DMS 273 (cell line): ENCODE measurements at regions not wholly inside any gene's neighbourhood (a gene's known extent, or its start where the extent isn't known, plus 50 kb on each side); places are given as distances from the start of the nearest gene placed in this dataset.

Experiments
- DNase-seq: peaks from one replicate; lab custom pipeline; 2025; ENCODE audit not compliant: unreplicated experiment; lab: John Stamatoyannopoulos, UW

DNA sequence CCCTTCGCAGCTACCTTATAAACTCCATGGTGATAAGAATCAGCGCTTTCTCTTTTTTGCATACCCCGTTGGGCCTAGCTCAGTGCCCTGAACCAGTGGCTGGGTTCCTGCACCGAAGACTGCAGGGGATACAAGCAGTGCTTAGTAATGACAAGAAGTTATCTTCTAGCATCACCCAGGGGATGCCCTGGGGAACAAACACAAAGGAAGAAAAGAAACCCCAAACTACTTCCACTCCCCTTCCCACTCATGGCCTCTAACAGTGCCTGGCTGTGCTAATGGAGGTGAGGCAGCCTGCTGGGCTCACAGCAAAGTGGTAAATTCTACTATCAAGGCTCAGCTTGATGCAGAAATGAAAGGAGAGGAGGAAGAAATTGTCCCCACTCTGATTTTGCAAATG, 314.7 kb downstream of the TXNL1 start:
- no peak for DNase-seq

DNA sequence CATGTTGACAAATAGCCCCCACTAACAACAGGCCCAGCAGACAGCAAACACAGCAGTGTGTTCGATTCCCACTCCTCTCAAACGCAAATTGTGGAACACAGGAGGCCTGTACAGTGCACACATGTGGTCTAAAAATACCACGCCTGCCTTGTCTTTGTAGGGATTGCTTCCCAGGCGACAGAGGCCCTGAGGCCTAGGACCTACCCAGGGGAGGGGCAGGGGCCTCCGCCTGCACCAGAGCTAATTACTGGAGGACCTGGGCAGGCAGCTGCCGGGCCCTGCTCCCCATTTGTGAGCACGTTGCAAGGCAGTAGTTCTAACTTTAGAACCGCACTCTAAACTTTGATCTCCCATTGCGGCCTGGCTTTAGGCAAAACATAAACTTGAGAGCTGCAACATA, 316.0 kb downstream of the TXNL1 start:
- no peak for DNase-seq

DNA sequence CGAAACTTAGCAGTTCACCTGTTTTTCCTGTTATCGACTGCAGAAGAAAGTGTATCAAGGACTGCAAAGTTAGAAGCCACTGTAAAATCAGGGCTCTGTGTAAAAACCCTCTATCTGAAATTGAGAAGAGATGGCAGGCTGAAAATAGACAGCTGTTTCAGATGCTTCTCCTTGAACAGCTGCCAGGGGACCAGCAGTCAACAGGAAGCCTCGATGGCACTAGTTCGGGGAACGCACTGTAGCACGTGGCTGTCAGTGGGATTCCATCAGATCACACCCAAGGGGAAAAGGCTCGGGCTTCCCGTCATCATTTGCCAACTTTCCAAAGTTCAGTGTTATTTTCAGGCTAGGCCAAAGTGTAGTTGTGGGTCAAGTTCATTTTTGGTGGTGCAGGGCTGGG, 316.9 kb downstream of the TXNL1 start:
- DNase-seq: no peak

DNA sequence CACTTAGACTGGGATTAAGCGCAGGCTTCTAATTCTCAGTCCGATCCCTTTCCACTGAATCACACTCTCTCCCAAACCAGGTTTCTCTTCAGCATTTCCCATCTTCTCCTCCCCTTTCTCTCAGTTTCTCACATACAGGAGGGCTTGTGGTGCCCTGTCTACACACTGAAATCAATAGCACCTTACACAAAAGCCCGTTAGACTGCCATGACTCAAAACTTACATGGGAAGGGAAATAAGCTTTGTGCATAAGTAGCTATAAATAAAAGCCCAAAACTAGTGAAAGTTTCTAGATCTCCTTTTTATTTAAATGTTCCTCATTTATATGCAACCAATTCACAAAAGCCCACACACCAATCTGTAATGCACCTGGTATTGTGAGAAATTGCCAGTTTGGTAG, 318.4 kb downstream of the TXNL1 start:
- DNase-seq: no peak

DNA sequence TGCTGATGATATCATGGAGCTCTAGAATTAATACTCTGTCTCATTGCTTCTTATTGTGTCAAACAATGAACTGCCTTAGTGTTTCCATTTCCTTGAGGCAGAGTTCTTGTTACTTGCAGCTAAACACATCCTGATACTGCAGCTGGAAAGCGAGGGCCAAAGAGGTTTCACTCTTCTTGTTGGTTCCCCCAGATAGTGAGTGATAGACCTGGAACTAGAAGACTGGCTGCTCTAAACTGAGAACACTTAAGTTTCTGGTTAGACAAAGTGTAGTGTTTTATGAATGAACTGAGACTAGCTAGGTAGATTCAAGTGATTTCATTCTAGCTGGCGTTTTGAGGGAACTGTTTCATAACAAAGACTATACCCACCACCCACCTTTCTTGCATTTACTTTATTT, 321.7 kb downstream of the TXNL1 start:
- DNase-seq: no peak

DNA sequence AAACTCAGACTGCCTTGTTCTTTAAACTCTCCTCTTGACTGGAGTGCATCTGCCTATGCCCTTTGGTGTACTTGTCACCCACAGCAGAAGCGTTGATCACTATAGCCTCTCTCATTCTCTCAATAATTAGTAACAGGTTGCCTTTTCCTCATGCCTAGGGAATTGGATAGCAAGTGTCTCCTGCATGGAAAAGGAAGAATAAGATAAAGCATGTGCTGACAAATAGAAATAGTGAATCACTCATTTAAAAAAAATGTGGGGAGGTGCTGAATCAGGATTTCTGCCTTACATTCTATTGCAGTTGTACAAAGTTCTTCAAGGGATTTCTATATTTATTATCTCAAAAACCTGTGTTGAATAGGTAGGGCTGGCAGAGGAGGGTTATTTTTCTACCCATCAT, 323.0 kb downstream of the TXNL1 start:
- no peak for DNase-seq

DNA sequence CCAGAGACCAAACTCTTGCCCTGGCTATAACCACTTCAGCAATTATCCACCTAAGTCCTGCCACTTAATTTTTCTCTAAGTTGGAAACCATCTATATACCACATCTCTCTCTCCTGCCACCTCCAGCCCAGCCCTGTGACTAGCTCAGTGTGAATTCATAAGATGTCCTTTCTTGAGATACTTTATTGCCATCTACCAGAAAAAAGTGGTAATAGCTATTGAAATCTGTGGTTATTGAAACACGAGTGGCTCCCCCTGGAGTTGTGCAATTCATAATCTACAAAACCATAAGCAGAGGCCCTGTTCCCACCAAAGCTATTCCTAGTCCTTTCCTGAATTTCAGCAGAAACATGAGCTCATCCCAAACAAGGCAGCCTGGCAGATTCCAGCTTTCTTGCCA, 324.0 kb downstream of the TXNL1 start:
- peak; percentile 9 for DNase-seq

DNA sequence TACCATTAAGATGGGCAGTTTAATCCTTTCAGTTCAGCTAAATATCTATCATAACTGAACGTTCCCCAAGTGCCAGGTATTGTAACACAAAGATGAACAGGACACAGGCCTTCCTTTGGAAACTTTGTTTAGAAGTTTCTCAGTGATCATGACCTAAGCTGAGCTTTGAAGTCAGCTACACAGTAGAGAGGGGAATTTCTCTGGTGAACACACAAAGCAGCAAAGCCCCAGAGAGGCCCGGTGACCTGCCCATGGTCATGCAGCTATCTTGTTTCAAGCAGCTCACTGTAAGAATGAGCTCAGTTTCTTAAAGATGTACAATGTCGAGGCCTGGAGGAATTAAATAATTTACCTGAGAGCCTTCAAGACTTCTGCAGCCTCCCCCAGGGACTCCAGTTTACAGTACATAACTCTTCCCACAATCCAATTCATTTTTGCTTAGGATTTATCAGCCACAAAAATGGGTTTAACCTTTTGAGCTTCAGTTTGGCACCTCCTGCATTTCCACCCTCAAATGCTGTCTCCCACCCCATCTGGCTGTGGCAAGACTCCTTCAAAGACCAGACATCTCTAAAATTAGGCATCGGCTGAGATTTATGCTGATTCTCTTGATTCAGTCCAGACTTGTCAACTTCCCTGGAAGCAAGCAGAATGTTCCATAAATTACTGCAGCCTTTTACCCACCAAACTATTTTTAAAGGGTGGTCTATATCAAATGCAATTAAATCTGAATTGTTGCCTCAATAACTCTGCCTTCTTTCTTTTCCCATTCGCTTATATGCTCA, 325.6 kb downstream of the TXNL1 start:
- no peak for DNase-seq

DNA sequence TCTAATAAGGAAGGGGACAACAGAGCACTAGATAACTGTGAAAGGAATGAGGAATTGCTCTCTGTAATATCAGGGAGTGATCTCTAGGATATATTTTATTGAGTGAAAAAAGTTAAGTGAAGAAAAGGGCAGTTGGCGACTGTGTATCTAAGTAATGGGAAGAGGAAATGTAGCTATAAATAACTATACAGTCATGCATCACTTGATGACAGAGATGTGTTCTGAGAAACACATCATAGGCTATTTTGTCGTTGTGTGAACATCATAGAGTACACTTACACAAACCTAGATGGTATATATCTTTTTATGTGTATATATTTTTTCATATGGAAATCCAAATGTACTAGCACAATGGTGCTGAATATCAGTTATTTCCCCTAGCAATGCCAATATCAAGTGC, 329.3 kb downstream of the TXNL1 start:
- DNase-seq: no peak

DNA sequence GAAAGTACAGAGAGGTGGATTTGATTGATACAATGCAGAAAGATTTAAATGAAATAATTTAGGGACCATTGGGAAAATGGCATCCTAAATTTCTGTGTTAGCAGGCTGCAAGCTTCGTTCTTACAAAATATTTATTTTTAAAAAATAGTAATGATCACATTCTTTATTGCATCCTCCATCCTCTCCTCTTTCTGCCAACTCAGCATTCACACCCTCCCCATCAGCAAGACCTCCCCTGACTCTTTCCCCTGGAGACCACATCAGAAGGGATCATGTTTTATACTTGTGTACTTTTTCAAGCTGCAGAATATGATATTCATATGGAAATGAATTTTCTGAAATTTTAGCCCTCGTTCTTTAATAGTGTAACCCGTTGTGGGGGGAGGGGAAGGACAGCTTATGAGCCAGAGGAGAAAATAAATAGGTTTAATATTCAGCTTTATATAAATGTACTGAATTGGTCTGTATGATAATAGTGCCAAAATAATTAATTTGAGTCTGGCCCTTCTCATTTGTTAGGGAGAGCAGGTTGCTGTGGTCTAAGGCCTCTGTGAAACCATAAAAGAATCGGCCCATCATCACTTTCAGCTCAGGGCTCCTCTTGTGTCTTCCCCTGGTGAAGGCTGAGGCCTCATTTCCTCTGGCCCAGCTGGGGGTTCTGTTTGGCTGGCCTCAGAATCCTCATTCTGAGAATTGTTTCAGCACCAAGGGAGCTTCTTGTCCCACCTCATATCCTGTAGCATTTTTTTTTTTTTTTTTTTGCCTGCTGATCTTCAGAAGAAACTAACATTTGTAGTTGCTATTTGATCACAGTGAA, 330.8 kb downstream of the TXNL1 start:
- DNase-seq: no peak

DNA sequence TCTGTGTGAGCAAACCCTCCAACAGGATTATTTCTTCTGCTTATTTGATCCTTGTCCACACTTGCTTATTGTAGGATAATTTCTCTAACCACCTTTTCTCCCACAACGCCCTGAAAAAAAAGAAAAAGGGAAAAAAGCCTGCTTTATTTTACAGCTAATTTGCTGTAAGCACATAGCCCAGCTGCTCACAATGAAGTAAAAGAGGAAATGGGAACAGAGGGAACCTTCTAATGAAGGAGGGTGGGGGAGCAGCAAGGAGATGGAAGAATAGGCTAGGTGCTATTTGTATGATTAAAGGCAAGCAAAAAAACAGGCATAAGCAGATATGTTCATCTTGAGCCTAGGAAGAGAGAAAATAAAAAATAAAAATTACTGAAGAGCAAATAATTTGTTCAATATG, 331.6 kb downstream of the TXNL1 start:
- no peak for DNase-seq

DNA sequence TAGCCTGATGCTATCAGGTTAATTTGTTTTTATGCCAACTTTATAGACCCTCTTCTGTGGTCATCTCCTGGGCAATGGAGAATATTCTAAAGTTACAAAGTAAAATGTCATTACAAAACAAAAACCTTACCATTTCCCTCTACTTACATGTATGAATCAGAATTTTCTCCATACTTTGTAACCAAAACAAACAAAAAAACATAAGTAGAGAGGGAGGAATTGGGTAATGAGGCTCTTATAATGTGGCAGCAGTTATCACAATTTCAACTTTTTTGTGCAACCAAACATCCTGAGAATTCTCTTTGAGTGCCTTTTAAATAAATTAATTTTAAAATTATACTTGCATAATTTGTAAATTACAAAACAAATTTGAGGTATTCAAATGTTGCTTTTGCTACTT, 332.8 kb downstream of the TXNL1 start:
- no peak for DNase-seq

DNA sequence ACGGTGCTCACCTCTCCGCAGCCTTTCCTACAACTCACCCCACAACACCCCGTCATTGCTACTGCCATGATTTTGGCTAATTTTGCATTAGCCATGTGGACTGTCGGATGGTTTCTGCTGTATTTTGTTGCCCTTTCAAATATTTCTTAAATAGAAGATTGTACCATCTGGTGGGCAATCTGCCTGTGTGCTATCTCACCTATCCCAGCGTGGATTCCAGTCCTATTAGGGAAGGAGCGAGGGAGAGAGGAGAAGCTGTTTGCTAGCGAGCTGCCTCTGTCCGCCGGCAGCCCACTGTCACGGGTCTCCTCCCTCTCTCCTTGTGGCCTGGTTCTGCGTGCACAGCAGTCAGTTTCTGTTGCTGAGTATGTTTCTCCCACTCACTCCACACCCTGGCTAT, 336.2 kb downstream of the TXNL1 start:
- peak; percentile 40 for DNase-seq

DNA sequence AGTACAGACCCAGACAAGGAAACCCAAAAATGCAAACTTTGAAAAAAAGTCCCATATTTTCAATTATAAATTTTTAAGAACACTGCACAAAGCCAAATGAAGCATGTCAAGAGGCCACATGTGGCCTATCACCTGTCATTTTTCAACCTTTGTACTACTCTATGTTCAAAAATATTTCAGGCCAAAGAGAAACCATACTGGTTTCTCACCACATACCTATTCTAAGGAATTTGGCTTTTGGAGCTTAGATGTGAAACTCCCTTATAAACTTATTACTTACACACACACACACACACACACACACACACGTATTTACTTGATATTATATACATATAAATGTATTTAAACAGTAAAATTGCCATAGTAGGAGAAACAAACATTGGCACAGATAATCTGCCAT, 338.7 kb downstream of the TXNL1 start:
- no peak for DNase-seq

DNA sequence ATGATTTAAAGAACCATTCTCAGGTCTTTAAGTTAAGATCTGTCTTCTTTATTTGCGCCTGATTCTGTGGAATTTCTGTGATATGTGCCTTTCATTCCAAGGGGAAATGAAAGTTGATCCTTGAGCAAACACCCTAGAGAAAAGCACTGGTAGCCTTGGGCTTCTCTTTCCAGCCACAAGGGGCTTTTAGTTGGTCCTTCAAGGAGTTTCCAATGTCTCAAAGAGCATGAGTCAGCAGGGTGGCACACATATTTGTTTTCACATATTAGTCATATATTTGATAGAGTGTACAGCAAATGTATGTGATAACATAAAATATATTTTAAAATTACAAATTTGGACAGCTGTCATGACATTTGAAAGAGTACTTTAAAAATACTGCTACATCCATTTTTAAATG, 339.5 kb downstream of the TXNL1 start:
- DNase-seq: no peak

DNA sequence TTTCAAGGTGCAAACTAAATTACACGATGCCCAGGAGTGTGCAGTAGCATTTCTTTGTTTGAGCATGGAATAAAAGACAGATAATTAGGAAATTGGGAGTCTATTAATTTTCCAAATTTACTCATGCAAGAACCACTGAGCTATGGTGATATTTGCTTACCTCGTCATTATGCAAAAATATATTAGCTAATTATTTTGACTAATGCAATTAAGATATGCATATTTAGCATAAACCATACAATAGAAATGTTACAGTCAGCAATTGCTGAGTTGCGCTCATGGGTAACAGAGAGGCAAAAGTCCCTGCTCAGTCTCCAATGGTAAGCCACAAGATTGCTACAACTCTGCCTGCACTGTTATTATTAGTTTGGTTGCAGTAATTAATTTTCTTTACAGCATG, 342.0 kb downstream of the TXNL1 start:
- DNase-seq: no peak

DNA sequence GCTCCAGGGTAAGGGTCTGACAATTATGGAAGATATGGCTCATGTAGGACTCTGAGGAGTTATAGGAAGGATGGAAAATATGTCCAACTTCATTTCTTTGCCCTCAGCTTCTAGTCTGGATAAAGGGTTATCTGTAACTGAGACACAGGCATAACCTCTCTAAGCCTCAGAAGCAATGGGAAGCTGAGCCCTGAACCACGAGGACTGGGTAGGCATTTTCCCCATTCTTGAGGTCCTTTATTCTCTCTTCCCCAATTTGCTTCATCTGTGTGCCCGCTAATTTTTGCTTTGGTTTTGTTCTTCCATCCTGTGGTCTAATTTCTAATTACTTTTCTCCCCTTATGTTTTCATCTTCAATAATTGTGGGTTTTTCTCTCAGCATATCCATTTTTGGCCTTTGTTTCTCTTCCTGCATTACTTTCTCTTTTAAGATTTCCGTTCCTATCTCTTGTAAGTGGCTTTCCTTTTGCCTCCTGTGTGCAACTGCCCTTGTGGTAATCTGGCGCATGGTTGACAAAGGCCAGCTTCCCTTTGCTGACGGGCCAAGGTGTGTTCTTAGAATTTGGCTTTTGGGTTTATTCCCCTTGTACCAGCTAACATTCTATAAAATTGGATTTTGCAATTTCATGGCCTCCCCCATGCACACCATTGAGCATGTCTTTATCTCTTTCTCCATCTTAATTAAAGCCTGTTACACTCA, 343.8 kb downstream of the TXNL1 start:
- DNase-seq: no peak

DNA sequence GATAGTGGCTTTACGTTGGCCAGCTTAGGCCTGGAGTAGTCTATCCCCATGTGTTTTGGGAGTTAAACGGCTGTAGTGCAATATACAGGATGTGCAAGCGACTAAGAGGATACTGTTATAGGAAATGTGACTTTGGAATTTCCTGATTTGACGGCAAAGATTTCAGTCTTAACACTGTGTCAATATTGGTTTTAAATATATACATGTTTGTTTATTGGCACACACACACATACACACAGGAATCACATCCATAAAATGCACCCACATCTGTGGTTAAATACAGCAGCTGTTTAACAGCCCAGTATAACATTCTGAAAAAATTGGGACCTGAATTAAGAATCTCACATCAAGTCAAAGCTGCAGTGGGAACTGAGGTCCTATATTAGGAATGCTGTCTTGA, 347.1 kb downstream of the TXNL1 start:
- no peak for DNase-seq

DNA sequence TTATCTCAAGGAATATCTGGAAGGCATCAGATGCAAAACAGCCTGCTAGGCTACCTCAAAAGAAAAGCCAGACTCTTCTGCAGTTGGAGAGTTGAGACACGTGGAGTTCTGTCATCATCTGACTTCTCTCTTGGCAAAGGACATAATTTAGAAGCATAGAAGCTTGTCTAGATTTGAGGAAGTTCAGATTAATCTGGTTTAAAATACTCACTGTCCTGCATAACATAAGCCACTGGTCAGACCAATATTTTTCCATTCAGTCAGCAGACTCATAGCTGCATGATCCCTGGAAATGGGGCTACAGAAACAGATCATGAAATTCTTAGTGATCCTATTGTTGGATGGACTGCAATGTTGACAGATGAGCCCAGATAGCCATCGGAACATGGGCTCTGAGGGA, 349.0 kb downstream of the TXNL1 start:
- DNase-seq: no peak

DNA sequence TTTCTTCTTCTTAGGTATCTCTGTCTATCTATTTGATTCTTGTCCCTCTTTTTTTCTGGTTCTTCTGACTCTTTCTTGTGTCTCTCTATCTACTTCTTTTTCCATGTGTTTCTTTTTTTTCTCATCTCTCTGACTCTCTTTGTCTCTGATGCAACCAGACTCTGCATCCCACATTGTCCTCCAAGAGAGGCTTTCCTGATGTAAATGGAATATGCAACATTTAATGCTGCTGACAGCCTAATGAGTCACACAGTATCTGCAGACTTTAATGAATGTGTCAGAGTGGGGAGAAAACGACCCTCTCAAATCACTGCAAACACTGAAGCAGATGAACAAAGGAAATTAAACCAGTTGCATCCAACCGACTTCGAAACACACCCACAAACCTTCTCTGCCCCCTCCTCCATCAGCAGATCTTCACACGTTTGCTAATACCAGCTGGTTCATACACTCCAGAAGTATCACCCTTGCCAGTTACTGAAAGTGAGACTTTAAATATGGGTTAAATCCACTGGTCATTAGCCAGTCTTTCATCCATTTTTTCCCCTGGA, 351.5 kb downstream of the TXNL1 start:
- no peak for DNase-seq

DNA sequence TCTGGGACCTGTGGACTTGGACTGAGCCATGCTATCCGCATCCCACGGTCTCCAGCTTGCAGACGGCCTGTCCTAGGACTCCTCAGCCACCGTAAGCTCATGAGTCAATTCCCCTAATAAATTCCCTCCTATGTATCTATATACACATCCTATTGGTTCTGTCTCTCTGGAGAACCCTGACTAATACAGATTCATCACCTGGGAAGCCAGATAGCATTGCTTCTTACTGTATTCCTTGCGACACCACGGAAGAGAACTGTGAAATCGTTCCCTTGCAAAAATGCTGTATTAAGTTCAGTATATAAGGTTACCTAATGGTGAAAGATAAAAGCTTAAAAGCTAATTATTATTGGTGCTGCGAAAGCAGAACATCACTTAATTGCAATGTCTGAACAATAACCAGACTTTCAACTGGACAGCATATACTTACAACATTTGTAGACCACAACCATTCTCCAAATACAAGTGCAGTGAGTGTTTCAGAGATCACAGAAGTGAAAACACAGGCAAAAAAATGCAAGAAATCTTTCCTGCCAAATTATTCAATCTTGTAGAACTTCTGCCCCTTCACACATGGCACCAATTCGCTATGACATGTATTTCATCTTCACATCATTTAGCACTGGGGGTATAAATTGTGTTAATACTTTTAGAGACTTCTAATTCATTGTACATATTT, 352.9 kb downstream of the TXNL1 start:
- DNase-seq: no peak
